Activated CD8-positive, alpha-beta memory T cell treated with anti-CD3 and anti-CD28 coated beads, Interleukin-2, amount 50 U/mL, for 1 hour (primary cell): ENCODE measurements at regions not wholly inside any gene's neighbourhood (a gene's known extent, or its start where the extent isn't known, plus 50 kb on each side); places are given as distances from the start of the nearest gene placed in this dataset.

Source experiments
- DNase-seq: peaks from one replicate; pipeline ENCODE4 v3.0.0-alpha.2; 2020; ENCODE audit errors: extremely low read depth

DNA sequence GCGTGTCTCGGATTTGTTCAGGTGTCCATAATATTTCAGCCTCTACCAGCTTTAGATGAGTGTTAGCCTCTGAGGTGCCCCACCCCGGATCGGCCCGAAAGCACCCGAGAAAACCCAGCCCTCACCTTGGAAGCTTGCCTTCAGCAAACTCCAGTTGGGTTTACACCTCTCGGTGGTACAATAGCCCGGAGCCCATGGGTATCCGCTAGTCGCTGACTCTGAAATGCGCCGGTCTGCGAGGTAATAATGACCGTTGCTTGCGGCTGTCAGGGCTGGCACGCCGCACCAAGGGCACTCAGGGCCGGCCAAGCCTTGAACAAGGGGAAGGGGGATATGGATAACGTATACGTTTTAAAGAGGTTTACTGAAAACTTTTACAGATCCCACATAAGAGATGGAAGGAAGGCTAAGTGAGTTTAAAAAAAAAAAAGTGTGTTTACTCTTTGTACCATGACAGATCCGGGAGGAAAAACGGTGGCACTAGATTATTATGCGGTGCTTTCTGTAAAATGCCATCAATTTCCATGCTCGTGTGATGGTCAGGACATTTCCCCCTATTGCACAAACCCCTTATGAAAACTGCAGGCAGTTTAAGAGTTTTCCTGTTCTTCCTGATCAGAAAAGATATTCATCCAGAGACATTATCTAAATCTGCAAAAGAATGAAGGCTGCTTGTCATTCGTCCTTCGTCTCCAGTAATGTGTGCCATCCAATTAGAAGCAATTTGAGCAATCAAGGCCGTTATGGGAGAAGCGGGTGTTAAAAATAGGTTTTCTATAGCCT lies 124.2 kb downstream of the TMEM161B start:
- DNase-seq: no peak

DNA sequence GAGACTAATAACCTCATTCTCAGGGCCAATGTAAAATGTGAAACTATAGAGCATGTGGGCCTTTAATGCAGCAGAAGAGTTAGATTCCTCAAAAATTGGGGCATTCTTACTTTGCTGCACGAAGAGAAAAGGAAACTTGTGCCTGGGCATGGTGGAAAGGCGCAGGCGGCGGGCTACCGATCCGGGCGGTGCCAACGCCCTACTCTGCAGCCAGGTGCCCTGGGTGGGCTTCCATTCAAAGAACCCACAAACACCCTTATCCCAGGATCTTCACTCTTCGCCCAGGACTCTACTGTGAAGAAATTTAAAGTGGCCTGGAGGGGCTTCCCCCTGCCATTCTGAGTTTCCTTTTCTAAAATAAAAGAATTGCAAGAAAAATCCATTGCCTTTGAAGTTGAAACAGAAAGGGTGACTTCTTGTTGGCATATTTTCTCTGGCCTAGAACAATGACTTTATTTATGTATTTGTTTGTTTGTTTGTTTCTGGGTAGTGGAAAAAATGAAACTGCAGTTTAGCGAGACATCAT lies 124.9 kb downstream of the TMEM161B start:
- DNase-seq: no peak

GRCh38 chr5:88142886-88143692 lies 125.6 kb downstream of the TMEM161B start:
- no peak for DNase-seq

- no peak for DNase-seq
Observed at GRCh38 chr5:88142636-88142885, 126.1 kb downstream of the TMEM161B start.

GRCh38 chr5:88140856-88141752 lies 127.5 kb downstream of the TMEM161B start:
- DNase-seq: peak; percentile 47

DNA sequence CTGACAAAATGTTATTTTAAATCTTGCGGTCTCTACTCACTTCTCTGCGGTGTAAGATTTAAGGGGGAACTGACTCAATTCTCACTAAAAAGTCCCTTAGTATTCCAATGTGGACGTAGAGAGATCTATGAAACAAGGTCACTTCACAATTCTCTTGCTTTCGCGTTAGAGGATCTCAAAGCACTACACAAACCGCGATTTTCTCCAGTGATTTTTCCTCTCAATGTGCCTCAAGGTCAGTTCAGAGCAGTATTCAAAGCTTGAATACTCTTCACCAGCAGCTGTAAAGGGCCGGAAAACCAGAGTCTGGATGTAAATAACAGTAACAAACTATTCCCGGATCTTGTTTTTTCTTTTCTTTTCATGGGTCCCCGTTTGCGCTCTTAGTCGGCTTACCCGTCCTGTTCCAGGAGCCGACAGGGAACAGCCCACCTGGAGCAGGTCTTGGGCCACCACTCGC lies 128.2 kb downstream of the TMEM161B start:
- no peak for DNase-seq

DNA sequence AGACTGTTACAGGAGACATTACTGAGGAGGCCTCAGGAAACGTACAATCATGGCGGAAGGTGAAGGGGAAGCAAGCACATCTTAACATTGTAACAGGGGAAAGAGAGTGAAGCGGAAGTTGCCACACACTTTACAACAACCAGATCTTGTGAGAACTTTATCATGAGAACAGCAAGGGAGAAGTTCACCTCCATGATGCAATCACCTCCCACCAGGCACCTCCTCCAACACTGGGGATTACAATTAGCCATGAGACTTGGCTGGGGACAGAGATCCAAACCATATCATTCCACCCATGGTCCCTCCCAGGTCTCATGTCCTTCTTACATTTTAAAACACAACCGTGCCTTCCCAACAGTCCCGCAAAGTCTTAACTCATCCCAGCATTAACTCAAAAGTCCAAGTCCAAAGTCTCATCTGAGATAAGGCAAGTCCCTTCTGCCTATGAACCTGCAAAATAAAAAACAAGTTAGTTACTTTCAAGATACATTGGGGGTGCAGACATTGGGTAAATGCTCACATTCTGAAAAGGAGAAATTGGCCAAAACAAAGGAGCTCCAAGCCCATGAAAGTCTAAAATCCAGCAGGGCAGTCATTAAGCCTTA lies 138.3 kb downstream of the TMEM161B start:
- DNase-seq: no peak

DNA sequence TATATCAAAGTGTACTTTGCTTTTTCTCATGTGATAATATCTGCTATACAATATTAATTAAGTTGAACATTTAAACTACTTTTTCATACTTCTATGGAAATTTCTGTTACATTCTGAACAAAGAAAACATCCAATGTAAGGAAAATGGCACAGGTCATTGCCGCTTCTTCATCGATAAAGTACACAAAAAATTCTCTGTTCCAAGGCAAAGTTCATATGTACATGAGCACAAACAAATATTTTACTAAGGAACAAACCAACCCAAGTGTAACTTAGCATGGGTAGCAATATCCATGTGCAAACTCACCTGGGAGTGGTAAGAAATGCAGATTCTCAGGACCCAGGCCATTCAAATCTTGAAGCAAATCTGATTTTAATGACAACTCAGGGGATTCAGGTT lies 139.8 kb downstream of the TMEM161B start:
- DNase-seq: no peak

- no peak for DNase-seq
Observed at GRCh38 chr5:88119535-88120125, 149.0 kb downstream of the TMEM161B start.

GRCh38 chr5:88118179-88118578 lies 150.5 kb downstream of the TMEM161B start:
- no peak for DNase-seq

GRCh38 chr5:88117546-88117945 lies 151.1 kb downstream of the TMEM161B start:
- DNase-seq: no peak

DNA sequence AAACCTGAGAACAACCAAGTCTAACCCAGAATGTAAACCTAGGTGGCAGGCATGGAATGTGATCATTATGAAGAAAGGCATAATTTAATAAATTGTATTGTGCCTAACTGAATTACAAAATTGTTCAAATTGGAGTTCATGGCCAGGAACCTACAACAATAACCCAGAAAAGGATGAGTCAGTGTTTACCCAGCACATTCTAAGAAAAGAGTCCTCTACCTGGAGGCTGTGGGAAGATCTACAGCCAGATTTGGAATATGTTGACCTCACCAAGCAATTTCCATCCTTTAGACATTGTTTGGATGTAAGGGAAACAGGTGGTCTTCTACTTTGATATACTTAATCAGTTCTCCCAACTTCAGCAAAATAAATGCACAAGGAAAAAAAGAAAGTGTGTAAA lies 152.2 kb downstream of the TMEM161B start:
- no peak for DNase-seq

- DNase-seq: no peak
Observed at GRCh38 chr5:88115211-88115610, 153.4 kb downstream of the TMEM161B start.

DNA sequence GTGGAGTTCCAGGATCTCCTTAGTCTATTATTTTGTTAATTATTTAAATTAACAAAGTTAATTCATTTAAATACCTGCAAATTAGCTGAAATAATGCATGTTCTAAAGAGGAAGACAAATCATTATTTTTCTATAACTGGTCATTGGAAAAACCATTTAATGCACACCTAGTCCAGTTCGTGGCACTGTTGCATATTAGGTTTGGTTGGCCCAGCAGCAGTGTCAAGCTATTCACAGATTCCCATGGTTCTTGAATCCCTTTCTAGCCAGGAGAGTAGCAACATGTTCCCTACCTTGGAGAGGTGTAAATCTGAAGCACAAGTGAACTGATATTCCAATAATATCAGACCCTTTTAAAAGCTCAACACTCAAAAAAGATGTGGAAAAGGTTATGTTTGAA lies 155.2 kb downstream of the TMEM161B start:
- no peak for DNase-seq

- no peak for DNase-seq
Observed at GRCh38 chr5:88109818-88110217, 158.8 kb downstream of the TMEM161B start.

GRCh38 chr5:88108490-88109279 lies 160.0 kb downstream of the TMEM161B start:
- no peak for DNase-seq

GRCh38 chr5:88094906-88095496 lies 173.6 kb downstream of the TMEM161B start:
- no peak for DNase-seq

- no peak for DNase-seq
Observed at GRCh38 chr5:88094403-88094802, 174.2 kb downstream of the TMEM161B start.

DNA sequence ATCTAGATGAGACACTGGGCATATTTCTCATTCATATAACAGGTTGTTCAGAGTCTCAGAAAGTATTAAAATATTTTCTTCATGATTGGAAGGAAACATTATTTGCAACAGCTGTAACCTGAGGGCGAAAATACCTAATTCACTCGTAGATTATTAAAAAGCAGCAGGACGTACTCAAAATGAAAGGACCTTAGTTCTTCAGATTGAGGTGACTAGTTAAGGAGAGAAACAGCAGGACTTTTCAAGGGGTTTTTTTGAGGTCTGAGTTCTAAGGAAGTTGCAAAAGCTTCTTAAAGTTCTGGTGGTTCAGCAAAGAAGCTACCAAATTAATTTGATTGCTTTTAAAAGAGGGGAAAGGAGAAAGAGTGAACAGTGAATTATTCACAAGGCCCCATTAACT lies 174.9 kb downstream of the TMEM161B start:
- no peak for DNase-seq
